ENCODE measurements at regions not wholly inside any gene's neighbourhood (a gene's known extent, or its start where the extent isn't known, plus 50 kb on each side); places are given as distances from the start of the nearest gene placed in this dataset.
"Not testable (repeated sequence)": the region's sequence is repeated elsewhere in the genome, so short reads cannot be mapped to it uniquely, and the experiment has no call there.

DNA sequence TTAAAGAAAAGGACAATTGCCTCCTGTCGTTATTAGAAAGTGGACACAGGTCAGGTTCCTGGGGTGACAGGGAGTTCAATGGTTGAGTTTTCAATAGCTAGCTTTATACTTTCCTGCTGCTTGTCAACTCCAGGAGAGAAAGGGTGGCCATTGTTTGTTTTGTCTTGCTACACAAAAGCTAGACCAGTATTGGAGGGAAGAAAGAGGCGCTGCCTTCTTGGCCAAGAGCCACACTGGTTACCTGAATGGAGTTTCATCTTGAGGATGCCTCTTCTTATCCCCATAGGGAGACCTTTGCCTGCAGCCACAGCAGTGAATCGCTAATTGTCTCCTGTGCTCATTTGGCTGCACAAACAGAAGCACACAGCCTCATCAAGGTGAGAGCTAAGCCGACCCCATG is 279.4 kb upstream of the GRIA1 start:
- in situ Hi-C loops (cut with MboI; ENCODE audit: low sequenced_read_pairs) = no loop called here

DNA sequence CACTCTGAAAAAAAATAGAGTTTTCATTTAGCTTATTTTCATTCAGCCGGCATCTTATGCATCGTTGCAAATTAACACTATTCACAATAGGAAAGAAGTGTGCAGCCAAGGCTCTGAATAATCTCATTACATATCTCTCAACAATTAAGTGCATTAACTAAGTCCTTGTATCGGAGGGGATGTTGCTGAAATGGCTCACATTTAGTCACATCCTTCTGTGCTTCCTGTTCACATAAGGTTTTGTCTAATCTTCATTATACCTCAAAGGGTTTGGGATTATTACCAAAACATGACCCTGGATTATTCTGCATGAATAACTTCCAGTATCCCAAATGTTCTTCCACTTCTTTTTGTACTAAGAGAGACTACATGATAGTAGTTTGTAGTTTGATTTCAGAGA is 278.0 kb upstream of the GRIA1 start:
- in situ Hi-C loops (cut with MboI; ENCODE audit: low sequenced_read_pairs) = no loop called here

DNA sequence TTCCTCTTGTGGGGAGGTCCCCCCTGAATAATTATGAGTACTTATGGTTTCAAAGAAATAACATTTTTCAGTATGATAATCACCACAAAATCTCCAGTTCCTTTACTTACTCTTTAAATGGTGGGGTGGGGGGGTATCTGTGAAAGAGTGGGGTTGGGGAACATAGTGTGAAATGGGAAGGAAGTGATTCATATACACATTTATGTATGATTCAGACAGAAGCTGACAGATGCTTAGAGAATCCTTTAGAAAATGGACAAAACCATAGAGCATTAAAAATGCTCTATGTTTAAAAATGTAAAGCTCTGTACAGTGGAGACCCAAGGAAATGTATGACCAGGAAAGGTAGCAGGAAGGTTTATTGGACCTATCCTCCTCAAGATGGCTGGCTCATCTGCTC is 267.5 kb upstream of the GRIA1 start:
- in situ Hi-C loops (cut with MboI; ENCODE audit: low sequenced_read_pairs) = no loop called here

DNA sequence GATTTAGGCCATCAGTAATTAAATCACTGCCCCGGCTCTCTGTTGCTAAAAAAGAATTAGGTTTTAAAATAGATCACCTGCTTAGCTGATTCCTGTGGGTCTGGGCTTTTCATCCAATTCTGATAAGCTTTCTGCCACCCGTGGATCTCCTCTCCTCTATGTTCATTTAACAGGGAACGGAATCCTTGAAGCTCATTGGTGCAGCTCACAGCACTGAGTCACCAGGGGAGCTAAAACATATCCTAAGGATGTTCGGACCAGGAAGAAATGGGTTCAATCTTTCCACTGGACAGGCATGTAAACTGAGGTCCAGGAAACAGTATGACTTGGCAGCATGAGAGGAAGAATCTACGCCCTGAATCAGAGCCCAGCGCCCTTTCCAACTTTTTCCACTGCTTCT is 267.1 kb upstream of the GRIA1 start:
- in situ Hi-C loops (cut with MboI; ENCODE audit: low sequenced_read_pairs) = no loop called here

DNA sequence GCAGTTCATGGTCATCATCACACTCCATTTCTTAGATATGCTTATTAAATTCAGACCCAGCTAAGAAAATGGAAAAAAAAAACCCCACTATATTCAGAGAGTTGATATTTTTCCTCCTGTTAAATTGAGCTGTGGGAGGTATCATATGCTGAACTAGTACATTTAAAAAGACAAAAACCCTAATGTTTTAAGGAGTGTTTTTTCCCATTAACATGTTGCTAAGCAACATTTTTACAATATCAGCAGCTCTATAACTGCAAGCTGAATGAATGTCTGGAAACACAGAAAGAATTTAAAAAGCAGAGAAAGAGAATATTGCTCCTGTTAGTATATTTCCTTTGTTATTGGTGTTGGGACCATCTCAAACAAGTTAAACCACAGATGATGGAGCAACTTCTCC is 265.8 kb upstream of the GRIA1 start:
- in situ Hi-C loops (cut with MboI; ENCODE audit: low sequenced_read_pairs) = no loop called here

DNA sequence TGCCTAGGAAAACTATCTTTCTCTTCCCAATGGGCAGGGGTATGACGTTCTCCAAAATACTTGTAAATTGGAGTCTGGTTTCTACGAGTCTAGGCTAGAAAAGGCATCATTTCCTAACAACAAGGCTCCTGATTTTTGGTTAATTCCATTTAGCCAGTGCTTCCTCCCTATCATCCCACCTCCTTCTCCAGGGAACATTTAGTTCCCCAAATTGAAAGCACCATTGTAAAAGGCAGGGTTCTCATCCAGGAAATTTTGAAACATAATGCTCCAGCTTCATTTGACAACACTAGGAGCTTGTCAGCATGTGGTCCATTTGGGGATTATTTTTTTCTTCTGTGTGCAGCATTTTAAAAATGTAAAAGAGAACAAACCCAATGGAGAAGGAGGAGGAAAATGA is 256.5 kb upstream of the GRIA1 start:
- in situ Hi-C loops (cut with MboI; ENCODE audit: low sequenced_read_pairs) = no loop called here

DNA sequence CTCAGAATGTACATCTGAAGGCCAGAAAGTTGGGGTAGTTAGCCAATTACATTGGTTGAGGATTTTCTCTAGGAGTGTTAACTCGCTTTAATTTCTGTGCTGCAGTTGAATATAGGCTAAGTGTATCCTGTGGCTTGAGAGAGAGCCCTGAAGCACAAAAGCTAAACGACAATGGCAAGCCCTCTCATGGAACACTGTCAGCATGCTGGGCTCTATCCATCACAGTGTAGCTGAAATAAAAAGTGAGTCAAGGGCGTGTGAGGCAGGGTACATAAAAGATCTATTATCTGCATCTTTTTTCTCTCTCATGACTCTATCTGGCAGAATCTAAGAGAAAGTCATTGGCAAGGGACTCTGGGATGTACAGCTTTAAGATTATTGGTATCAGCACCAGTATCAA is 254.2 kb upstream of the GRIA1 start:
- in situ Hi-C loops (cut with MboI; ENCODE audit: low sequenced_read_pairs) = no loop called here

DNA sequence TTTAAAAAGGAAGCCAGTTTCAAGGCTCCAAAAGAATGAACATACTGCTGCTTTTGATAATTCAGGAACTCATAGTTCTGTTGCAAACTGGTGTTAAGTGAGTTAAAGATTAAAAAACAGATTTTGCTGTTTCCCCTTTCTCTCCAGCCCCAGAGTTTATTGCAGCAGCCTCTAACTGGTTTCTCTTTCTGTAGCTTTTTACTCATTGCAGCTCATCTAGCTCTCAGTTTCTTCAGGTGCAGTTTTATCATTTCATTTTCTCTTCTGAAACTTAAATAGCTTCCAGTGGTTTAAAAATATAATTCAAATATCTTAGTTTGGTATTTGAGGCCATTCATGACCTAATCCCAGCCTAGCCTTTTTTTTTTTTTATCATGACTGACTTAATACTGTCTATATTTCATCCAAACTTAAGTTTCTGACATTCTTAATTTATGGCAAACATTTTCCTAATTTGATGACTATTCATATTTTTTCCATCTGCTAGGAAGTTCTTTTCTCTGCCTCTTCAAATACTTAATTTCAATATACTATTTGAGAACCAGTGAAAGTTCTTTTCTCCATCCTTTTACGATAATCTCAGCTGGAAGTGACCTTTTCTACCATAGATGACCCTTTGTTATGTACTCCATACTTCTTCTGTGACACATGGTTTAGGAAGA is 252.7 kb upstream of the GRIA1 start:
- in situ Hi-C loops (cut with MboI; ENCODE audit: low sequenced_read_pairs) = no loop called here

DNA sequence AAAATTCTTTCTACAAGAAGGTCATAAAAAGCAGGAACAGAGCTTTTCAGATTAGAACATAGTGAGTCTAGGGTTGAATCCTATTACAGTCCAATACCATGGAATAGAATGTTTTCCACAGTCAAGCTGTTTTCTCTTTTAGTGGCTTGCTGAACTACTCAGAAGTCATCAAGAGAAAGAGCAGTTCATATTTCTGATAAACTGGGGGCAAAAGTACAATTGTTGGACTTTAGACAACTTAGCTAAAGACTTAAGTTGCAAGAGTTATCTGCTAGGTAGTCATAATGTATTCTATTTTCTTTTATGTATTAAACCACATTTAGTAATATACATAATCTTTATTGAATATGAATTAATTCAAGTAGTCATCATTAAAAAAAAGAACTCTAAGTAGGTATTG is 233.1 kb upstream of the GRIA1 start:
- in situ Hi-C loops (cut with MboI; ENCODE audit: low sequenced_read_pairs) = no loop called here

DNA sequence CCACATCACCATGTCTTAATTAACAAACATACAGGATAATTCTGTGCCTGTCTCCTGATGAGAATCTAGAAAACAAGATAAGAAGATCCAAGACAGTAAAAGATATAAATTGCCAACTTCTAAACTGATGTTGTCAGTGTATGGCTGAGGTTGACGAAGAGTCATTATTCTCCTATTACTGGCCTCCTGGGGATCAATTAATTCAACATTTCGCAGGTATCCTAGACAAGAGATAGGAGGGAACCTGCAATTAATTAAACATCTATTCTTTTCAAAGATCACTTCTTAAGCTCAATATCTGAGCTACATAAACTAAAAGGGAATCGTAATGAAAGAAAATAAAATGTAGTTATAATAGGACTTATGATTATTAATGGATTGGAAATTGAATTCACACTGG is 232.0 kb upstream of the GRIA1 start:
- in situ Hi-C loops (cut with MboI; ENCODE audit: low sequenced_read_pairs) = no loop called here

DNA sequence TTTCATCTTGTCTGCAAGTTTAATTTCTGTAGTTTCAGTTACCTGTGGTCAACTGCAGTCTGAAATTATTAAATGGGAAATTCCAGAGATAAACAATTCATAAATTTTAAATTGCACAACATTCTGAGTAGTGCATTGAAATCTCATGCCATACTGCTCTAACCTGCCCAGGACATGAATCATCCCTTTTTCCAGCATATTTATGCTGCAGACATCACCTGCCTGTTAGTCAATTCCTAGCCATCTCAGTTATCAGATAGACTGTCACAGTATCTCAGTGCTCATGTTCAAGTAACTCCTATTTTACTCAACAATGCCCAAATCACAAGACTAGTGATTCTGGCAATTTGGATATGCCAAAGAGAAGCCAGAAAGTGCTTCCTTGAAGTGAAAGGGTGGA is 223.0 kb upstream of the GRIA1 start:
- in situ Hi-C loops (cut with MboI; ENCODE audit: low sequenced_read_pairs) = no loop called here

DNA sequence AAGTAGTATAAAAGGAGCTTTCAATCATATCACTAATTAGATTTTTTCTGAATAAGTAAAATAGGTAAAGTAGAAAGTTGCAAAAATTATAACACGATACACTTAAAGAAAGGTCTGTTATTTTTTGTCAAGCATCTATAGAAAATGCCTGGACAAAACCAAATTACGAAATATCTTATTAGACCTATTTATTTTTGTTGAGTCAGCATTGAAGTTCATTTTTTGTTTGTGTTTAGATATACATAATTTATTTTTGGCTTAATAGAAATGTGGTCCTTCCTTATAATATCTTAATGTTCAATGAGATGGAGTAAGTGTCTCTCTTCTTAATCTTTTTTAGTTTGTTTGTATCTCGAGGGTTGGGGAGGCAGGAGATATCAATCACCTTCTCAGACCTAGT is 214.8 kb upstream of the GRIA1 start:
- in situ Hi-C loops (cut with MboI; ENCODE audit: low sequenced_read_pairs) = no loop called here

DNA sequence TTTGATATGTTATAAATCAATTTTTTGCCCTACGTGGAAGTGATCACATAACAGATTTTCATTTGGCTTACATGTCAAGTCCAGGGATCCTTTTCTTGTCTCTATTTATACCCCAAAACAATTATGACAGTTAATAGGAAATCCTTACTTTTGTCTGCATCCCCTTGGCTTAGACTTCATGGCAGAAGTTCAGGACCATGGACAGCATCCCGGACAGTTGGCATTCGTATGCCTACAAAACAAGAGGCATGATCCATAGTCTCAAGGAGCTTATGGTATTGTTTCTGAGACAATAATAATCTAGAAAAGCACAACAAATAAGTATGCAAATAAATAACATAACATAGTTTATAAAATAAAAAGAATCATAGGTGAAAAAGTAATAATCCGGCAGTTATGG is 214.3 kb upstream of the GRIA1 start:
- in situ Hi-C loops (cut with MboI; ENCODE audit: low sequenced_read_pairs) = no loop called here

DNA sequence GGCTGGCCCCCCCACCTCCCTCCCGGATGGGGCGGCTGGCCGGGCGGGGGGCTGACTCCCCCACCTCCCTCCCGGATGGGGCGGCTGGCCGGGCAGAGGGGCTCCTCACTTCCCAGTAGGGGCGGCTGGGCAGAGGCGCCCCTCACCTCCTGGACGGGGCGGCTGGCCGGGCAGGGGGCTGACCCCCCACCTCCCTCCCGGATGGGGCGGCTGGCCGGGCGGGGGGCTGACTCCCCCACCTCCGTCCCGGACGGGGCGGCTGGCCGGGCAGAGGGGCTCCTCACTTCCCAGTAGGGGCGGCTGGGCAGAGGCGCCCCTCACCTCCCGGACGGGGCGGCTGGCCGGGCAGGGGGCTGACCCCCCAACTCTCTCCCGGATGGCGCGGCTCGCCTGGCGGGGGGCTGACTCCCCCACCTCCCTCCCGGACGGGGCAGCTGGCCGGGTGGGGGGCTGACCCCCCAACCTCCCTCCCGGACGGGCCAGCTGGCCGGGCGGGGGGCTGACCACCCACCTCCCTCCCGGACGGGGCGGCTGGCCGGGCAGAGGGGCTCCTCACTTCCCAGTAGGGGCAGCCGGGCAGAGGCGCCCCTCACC is 194.1 kb upstream of the GRIA1 start:
- in situ Hi-C loops (cut with MboI; ENCODE audit: low sequenced_read_pairs) = not testable (repeated sequence)

DNA sequence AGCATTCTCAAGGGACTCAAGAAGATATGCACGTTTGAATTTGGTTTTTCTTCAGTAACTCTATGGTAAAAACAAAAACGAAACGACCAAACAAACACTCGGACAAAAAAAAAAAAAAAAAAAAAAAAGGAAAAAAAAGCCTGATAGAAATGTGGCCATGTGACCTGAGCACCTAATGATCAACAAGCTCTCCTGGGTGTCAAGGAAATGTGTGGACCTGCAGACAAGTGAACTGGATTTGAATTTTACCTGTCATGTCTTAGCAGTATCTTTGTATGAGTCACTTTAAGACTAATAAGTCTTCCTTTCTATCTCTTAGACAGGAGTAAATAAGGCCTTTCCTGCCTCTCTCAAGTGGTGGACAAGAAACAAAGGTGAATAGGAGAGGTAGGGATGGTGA is 190.6 kb upstream of the GRIA1 start:
- in situ Hi-C loops (cut with MboI; ENCODE audit: low sequenced_read_pairs) = no loop called here

DNA sequence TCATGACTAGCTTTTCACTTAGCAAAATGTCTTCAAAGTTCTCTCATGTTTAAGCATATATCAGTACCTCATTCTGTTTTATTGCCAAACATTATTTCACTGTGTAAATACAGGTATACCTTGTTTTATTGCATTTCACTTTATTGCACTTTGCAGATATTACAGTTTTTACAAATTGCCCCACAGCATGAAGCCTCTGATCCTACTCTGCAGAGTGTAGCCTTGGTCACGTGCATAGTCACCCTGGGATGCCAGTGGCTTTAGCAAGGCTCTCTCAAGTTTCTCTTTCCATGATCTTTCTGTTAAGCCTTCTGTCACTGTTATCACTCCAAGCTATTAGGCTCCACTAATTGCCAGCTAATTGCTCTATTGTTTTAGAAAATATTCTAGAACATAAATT is 182.2 kb upstream of the GRIA1 start:
- in situ Hi-C loops (cut with MboI; ENCODE audit: low sequenced_read_pairs) = no loop called here

DNA sequence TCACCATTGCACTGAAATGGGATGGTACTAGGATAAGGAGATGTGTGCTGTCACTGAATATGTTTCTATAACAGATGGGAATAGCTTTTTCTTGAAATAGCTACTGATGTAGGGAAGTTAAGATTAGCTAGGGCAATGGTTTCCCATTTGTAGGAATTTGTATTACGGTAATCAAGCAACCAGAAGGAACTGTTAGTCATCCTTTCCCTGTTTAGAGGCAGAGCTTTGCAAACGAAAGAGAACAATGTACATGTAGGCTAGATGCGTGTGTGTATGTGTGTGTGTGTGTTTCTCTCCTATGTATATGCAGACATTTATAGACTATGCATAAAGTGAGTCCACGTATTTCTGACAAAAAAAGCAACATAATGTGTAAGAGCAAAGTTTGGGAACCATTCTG is 171.9 kb upstream of the GRIA1 start:
- in situ Hi-C loops (cut with MboI; ENCODE audit: low sequenced_read_pairs) = no loop called here

DNA sequence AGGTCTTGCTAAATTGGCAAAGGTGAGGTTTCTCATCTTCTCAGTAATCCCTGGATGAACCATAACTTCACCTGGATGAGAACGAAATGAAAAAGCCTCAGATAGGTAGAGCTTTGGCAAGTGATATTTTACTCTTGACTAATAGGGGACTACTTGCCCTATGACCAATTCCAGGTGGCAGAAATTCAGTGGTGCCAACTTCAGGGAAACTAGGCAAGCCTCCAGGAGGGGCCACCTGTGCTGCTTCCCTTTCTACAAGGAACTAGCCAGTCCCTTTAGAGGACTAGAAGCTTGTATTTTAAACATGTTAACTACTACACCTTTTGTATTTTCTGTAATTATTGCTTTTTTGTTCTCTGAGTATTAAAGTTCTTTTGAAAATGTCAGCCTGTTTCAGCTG is 169.0 kb upstream of the GRIA1 start:
- in situ Hi-C loops (cut with MboI; ENCODE audit: low sequenced_read_pairs) = no loop called here

DNA sequence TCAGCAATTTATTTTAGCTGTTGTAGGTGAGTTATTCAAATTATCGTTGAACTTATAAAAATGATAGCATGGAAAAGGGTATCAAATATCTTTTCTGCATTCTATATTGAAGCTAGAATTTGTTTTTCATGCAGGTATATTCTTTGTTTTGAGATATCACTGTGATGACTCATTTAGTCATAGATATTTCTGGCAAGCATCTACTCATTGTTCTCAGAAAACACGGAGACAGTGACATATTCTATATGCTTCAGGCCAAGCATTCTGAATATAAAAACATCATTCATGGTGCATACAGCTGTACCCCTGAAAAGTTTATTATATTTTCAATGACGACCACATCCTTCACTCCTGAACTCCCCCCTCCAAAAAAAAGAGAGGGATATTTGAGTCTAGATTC is 150.3 kb upstream of the GRIA1 start:
- in situ Hi-C loops (cut with MboI; ENCODE audit: low sequenced_read_pairs) = no loop called here

DNA sequence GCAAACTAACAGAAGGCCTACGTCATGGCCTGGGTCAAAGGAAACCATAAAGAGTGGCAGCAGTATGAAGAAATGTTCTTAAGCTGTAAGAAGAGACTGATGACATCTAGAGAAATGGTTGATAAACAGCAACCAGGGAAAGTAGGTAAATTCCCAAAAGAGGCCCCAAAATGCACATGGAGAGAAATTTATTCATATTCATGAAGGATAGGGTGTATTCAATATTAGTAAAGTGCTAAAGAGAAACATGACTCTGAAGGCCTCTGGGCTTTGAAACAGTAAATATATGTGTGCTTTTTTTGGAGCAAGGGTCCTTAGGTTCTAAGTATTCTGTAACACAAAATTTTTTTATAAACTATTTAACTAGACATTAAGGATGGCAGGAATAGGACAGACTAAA is 149.7 kb upstream of the GRIA1 start:
- in situ Hi-C loops (cut with MboI; ENCODE audit: low sequenced_read_pairs) = no loop called here

DNA sequence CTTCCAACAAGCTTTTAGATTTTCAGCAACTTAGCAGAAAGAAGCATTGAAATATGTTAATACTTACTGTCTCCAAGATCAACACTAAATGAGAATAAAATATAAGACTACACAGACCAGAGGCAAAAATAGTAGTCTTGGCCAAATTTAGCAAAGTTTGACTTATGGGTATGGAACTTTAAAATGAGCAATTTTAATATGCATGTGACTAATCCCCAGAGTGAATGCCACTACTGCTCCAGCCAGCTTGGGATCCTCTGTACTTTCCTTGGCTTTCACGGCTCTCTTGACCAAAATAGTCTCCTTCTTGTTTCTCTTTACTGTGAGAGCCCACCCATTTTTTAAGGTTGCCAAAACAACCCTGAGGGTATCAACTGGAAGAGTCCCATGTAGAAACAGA is 148.0 kb upstream of the GRIA1 start:
- in situ Hi-C loops (cut with MboI; ENCODE audit: low sequenced_read_pairs) = no loop called here

DNA sequence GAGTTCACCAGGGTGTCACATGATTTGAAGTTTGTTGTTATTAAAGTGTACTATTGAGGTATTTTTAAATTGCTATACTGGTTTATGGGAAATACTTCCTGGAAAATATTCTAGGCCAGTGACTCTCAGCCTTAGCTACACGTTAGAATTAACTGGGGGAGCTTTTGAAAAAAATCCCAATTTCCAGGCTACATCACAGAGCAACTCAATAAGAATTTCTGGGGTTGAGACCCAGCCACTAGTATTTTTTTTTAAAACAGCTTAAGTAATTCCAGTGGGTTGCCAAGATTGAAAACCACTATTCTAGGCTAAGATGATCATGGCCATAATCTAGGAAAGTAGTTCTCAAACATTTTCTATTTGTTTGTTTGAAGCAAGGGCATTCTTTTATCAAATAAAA is 142.9 kb upstream of the GRIA1 start:
- in situ Hi-C loops (cut with MboI; ENCODE audit: low sequenced_read_pairs) = no loop called here

DNA sequence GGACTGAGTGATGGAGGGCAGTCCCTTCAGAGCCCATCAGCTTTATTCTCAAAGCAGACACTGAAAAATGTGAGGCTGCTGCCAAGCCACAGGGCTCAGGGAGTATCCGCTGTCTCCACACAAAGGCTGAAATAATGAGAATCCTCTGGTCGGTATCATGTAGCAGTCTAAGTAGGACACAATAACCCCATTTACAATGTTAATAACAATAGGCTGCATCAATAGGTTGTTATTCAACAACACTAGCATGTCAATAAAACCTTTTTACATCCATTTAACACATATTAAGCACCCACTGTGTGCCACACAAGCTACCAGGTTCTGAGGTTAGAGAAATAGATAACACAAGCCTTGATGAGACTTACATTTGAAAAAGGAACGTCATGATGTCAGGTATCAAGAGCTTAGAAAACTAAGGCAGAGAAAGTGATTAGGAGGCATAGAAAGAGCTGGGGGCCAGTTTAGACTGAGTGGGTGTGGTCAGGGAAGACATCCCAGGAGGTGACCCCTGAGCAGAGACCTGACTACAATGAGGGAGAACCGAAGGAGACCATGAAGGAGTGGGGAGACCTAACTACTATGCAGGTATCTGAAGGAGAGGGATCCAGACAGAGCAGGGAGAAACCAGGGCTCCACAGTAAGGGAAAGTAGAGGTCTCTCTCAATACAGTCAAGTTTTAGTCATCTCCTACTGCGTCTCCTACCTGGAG is 140.1 kb upstream of the GRIA1 start:
- in situ Hi-C loops (cut with MboI; ENCODE audit: low sequenced_read_pairs) = no loop called here

Measured in HL-60/S4 (cell line).